ENCODE measurements at regions not wholly inside any gene's neighbourhood (a gene's known extent, or its start where the extent isn't known, plus 50 kb on each side); places are given as distances from the start of the nearest gene placed in this dataset.
"Not testable (repeated sequence)": the region's sequence is repeated elsewhere in the genome, so short reads cannot be mapped to it uniquely, and the experiment has no call there.

DNA sequence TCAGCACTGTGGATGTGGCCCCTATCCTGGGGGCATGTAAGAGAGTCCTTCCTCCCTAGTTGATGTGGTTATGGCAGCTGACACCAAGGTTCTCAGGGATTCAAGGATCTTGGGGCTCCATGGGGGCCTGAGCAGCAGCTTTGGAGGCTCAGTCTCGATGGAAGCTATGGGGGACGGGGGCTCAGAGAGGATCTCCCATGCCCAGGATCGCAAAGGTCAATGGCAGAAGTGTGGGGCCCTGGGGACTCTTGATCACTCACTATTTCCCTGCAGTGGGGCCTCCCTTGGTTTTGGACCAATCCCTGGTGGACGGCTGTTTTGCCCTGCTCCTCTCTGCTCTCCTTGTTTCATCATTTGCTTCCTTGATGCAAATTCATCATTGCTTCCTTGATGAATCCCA, 885.9 kb downstream of the CDH8 start:
- DNase-seq, result no peak

DNA sequence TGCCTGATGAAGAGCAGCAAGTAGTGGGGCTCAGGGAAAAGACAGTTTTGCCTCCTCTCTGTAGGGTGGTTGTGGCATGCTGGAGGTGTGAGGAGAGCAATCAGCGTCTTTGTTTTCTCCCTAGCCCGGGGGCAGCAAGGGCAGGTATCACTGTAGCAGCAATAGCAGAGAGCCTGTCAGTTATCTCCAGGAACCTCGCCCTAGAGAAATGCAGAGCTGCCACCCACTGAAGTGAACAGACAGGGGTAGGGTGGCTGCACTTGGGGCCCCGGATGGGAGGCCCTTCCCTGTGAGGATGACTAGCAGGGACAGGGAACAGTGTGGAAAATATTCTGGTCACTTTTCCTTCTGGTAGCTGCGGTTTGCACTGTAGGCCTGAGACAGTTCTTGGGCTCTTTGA, 886.5 kb downstream of the CDH8 start:
- DNase-seq, result no peak

DNA sequence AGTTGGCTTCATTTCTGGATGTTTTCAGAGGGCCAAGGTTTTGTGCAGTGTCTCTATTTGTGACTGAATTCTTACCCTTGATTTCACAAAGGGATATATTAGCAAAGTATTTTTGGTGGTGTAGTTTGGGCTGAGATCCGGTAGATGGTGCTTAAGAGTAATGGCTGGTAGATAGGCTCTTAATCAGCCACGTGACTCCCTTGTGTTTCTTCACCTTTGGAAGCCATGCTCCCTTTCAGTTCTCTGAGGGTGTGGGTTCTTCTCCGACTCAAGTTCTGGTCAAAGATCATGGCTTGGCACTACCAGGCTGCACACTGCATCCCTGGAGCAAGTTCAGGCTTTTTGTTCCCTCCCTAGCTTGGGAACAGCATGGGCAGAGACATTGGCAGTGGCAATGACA, 887.3 kb downstream of the CDH8 start:
- no peak for DNase-seq

DNA sequence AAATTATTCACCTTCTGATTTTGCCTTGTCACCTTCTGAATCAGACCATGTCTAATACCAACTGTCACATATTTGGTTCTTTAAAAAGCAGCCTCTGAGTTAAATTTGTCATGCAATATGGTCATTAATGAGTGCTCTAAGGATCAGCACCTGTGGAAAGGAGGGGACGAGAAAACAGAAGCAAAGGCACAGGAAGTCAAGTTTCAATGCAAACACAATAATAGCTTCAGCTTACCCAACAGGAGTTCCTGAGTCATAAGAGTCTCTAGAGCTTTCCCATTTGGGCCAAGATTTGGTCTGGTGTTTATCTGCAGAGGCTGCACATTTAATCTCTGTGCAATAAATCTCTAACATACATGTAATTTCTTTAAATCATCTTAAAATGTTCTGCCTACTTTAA, 889.8 kb downstream of the CDH8 start:
- DNase-seq, result no peak

DNA sequence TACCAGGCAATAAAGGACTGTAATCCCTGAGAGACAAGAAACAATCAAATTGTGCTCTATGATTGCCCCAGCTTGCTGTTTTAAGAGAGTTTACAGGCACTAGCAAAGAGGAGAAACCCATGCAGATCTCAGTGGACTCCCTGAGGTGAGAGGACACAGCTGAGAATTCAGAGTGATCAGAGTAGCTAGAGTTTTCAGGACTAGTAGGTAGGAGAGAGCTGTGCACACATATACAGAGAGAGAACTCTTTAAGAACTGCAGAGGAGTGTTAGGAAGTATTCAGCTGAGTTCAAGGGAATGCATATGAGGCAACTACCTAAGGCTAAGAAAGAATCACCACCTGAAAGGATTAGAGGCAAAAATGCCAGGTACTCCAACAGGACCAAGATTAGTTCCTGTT, 904.8 kb downstream of the CDH8 start:
- no peak for DNase-seq

DNA sequence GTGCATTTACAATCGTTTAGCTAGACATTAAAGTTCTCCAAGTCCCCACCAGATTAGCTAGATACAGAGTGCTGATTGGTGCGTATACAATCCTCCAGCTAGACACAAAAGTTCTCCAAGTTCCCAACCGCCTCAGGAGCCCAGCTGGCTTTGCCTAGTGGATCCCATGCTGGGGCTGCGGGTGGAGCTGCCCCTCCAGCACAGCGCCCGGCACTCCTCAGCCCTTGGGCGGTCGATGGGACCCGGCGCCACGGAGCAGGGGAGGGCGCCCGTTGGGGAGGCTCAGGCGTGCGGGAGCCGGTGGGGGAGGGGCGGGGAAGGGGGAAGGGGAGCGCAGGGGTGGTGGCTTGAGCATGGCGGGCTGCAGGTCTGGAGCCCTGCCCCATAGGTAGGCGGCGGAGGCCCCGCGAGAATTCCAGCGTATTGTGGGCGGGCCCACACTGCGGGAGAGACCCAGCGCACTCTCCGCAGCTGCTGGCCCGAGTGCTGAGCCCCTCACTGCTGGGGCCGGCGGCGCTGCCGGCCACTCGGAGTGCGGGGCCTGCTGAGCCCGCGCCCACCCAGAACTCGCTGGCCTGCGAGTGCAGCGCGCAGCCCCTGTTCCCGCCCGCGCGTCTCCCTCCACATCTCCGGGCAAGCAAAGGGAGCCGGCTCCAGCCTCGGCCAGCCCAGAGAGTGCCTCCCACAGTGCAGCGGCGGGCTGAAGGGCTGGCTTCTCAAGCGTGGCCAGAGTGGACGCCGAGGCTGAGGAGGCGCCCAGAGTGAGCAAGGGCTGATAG, 907.5 kb downstream of the CDH8 start:
- DNase-seq, result no peak

DNA sequence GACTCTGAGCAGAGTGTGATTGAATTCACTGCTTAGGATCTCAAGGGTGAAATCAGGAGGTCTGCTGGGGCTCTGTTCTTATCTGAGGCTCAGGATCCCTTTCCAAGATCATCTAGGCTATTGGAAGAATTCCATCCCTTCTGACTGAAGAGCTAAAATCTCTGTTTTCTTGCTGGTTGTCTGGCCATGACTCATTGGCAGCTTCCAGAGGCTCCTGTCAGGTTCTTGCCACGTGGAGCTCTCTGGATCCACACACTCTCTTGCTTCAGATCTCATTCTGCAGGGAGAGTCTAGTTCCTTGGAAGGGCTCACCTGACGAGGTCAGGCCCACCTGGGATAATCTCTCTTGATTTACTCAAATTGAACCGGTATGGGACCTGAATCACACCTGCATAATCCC, 930.7 kb downstream of the CDH8 start:
- DNase-seq, result no peak

DNA sequence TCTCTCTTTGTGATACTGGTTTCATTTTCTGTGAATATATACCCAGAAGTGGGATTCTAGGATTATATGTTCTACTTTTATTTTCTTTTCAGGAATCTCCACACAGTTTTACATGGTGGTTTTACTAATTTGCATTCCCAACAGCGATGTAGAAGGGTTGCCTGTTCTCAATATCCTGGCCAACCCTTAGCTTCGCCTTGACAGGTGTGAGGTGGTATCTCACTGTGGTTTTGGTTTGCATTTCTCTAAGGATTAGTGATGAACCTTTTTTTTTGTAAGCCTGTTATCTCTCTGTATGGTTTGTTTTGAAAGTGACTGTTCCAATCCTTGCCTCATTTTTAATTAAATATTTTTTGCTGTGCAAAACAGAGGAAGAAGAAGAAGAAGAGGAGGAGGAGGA, 937.7 kb downstream of the CDH8 start:
- no peak for DNase-seq

DNA sequence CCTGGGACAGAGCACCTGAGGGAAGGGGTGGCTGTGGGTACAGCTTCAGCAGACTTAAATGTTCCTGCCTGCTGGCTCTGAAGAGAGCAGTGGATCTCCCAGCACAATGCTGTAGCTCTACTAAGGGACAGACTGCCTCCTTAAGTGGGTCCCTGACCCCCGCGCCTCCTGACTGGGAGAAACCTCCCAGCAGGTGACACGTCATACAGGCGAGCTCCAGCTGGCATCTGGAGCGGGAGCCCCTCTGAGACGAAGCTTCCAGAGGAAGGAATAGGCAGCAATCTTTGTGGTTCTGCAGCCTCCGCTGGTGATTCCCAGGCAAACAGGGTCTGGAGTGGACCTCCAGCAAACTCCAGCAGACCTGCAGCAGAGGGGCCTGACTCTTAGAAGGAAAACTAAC, 944.9 kb downstream of the CDH8 start:
- DNase-seq, result not testable (repeated sequence)

DNA sequence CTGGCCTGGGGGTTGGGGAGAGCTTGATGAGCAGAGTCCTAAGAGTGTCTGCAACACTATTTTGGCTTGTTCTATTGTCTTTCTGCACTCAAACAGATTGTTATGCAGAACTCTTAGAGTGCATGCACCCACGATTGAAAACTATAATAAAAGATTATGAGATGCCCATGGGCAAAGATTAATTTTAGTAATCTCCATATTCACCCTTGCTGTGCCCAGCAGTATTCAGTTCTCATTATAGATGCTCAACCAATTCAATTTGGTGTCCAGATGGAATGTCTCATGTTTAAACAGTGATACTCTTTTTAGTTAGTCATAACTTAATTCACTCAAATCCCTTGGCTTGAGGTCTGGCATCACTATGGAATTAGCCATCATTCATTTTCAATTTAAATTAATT, 952.5 kb downstream of the CDH8 start:
- DNase-seq, result no peak

DNA sequence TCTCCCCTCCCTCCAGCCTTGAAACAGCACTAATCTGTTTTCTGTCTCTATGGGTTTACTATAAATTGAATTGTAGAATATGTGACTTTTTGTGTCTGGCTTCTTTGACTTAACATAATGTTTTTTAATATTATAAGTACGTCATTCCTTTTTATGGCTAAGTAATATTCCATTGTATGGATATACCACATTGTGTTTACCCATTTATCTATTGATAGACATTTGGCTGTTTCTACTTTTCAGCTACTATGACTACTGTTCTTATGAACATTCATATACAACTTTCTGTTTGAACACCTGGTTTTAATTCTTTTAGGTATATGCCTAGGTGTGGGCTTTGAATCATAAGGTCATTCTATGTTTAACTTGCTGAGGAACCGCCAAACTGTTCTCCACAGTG, 961.9 kb downstream of the CDH8 start:
- DNase-seq, result no peak

DNA sequence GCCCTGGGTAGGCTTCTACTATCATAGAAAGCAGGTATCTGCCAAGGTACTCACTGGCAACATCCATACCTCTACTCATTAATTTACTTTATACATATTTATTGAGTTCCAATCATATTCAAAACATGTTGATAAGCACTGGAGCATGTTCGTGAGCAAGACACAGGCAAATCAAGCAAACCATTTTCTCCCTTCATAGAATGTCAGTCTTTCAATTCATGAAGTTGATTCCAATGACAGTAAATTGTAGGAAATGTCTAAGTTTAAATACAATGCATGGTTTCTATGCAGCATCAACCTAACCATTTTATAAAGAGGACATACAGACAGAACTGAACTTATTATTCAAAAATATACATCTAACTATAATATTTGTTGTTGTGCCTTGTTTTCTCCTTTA, 978.6 kb downstream of the CDH8 start:
- no peak for DNase-seq

DNA sequence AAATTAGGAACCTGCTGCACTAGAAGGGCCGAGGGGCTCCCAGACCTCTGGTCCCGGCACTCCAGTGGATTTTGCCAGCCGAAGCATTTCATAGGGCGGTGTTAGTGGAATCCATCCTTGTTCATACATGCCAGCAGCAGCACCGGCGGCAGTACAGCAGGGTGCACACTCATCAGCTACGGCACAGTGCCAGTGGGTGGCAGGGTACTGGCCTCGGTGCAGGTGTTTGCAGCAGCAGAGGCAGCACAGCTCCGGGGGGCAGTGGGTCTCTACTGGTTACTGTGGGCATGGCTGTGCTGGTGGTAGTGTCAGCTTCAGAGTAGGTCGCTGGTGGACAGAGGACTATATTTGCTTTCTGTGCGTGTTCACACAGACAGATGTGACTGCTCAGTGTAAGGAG, 985.7 kb downstream of the CDH8 start:
- no peak for DNase-seq

DNA sequence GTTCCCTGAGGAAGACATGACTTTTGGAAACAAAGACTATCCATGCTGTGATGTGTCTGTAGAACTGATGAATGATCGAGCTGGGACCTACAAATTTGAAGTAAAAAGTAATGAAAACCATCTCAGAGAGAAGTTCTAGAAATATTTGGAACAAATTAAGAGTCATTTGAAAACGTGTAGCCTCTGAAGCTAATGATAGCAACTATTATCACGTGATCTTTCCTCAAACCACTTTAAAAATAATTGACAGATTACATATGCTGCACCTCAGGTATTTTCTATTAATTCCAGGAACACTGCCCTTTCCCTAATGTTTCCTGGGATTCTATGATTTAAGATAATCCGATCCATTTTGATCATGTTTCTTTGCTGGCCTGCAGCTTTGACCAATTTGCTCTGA, 990.3 kb downstream of the CDH8 start:
- no peak for DNase-seq

DNA sequence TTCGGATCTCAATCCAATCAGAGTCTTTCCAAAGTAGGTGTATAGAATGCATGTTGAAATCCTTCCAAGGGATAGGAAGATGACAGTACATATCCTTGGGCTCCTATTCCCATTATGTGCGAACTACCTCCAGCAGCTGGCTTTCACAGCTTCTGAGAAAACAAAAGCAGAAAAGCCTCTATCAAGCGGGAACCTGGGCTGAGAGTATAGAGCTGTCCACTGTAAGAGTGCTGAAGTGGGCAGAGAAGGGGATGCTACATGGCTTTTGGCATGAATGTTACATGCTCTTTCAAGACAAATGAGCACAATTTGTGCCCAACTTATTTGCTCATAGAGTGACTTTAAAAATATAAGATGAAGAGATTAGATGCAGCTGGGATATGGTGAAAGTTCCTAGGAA, 993.5 kb downstream of the CDH8 start:
- no peak for DNase-seq

DNA sequence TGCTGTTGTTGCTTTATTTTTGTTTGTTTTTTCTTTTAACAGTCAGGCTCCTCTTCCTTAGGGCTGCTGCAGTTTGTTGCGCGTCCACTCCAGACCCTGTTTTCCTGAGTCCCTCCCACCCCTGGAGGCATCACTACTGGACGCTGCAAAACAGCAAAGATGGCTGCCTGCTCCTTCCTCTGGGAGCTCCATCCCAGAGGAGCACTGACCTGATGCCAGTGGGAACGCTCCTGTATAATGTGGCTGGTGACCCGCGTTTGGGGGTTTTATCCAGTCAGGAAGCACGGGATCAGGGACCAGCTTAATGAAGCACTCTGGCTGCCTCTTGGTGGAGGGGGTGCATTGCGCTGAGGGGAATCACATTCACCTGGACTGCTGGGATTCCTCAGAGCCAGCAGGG, 1005.6 kb downstream of the CDH8 start:
- no peak for DNase-seq

DNA sequence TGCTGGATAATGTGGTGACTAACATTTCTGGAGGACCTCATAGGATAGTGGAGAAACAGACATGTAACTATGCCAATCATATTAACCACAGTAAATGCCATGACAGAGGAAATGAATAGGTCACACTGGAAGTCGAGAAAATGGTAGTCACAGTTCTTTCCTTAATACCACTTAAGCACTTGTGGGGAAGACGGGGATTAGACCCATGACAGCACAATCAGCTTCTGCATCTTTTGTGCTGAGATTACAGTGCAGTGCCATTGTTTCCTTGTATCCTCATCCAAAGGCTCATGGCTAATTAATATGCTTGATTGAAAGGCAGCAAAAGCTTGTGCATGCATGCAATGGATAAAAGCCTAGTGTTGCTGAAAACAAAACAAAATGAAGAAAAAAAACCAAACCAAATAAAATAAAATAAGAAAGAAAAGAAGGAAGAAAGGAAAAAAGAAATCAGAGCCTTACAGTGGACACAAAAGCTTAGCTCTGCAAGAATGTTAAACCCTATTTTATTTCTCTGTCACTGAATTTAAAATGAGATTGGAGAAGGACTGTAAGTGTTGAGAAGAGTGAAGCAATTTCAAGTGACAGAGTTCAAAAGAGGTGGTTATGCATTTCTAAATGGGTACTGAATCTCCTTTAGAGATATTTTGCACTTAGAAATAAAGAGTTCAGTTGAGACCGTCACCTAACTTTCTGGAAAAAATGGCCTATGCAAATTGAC, 1011.9 kb downstream of the CDH8 start:
- DNase-seq, result no peak

DNA sequence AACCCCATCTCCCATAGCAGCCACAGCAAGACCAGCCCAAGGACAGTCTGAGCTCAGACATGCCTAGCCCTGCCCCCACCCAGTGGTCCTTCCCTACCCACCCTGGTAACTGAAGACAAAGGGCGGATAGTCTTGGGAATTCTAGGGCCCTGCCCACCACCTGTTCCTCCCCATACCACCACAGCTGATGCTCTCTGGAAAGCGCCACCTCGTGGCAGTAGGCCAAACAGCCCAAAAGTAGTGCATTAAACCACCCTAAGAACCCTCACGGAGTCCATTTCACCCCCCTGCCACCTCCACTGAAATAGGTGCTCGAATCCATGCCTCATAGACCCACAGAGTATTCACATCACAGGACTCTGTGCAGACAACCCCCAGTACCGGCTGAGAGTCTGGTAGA, 1021.4 kb downstream of the CDH8 start:
- no peak for DNase-seq

DNA sequence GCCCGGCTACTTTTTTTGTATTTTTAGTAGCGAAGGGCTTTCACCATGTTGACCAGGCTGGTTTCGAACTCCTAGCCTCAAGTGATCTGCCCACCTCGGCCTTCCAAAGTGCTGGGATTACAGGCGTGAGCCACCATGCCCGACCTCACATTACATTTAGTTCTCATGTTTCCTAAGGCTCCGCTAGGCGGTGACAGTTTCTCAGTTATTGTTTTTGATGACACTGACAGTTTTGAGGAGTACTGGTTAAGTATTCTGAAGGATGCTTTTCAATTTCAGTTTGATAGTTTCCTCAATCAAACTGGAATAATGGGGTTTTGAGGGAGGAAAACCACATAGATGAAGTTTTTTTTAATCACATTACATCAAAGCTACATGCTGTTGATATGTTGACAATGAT, 1028.5 kb downstream of the CDH8 start:
- DNase-seq, result no peak

DNA sequence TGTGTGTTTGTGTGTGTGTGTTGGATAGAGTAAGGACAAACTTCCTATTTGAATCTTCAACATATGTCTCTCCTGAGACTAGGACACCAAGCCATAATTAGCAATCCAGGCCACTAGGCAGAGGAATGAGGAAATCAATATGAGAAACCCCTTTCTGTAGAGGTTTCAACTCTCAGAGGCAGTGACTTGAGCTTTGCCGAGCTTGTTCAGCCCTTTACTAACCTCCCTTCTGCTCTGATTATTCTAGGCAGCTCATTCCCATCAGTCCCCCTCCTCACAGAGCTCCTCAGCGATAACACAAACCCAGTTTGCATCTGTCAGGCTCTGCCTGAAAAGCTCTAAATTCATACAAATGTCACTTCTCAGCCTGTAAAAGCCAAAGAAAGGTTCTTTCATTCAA, 1030.3 kb downstream of the CDH8 start:
- no peak for DNase-seq

DNA sequence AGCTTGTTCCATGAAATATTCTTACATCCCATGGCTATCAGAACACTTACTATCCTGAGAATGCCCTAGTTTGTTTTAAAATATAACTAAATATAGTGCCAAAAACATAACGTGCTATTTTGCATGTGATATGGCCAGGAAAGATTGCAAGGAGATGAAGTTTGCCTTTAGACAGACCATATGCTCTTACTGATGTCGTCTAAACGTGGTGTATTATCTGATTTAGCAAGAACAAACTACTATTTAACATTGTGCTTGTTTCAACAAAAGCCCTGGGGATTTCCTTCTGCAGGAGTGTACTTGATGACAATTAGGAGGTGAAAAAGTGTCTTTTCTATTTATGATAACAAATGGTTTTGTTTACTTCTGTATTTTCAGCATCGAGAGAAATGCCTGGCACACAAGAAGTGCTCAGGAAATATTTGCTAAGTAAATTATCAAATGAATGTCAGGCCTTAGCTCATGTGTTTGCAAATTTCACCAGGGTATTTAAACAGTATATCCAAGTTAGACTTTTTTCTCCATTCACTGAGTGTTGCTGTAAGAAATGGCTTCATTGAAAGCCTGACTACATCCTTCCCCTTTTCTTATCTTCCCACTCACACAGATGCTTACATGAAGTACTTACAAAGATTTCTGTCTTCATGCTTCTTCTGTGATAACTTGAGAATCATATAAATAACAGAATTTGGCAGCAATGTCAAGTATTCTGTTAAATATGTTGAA, 1033.6 kb downstream of the CDH8 start:
- DNase-seq, result no peak

DNA sequence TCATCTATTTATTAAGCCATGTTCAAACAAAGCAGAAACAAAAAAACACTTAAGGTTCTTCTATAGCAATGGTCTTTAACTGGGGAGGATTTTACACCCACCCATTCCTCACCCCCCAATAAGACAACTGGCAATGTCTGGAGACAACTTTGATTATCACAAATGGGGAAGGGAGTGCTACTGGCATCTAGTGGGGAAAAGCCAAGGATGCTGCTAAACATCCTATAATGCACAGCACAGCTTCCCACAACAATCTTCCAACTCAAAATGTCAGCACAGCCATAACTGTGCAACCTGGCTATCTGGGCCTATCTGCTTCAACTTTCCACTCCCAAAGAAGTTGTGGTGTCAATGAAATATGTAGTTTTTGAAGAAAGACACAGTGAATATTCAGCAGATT, 1044.4 kb downstream of the CDH8 start:
- DNase-seq, result no peak

DNA sequence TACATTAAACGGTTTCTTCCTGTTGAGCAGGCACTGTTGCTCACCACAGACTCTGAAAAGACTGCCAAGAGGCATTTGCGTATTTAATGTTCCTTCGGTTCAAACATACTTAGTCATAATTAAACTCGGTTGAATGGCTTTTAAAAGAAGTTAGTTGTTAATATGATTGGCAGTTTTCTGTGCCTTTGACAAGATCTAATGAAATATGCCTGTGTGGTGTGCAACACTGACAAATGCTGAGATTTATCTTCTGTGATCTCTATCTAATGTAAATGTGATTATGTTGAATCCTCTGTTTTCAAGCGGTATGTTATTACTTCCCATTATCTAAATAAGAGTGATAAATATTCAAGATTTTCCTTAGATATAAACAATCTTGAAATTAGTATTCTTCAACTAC, 1046.6 kb downstream of the CDH8 start:
- DNase-seq, result no peak

DNA sequence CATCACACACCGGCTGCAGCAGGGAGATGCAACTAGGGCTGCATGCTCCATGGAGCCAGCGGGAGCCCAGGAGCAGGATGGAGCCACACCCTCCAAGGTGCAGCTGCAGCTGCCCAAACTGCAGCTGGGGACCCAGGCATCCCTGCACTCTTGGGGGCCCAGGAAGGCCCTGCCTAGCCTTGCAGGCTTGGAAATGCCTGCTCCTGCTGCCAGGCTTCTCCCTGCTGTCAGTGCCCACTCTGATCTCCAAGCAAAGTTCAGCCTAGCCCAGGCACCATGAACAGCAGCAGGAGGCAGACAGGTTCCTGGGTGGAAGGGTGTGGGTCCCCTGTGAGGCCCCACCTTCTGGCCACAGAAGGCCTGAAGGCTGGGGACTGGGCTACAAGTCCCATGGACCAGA, 1057.1 kb downstream of the CDH8 start:
- DNase-seq, result no peak

All from activated CD4-positive, alpha-beta T cell treated with anti-CD3 and anti-CD28 coated beads, Interleukin-2, amount 50 U/mL, for 16 hours (primary cell).